ENCODE measurements at regions not wholly inside any gene's neighbourhood (a gene's known extent, or its start where the extent isn't known, plus 50 kb on each side); places are given as distances from the start of the nearest gene placed in this dataset.

DNA sequence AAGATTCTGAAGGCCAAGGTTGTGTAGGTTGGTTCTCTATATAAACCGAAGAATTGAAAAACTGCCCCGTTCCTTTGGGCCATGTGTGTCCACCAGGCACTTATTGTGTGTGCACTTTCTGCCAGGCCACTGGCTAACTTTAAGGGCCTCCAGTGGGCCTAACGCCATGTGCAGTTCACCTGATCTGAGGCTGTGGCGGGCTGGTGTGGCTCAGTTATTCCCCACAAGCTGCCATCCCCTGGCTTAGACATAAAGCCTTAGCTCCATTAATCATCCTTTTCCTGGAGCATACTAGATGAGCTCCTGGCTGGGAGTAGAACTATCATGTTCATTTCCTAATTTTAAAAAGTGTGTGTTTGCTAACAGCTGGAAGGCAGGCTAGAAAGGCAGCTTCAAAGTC, 304.1 kb upstream of the TNP1 start:
- no peak for DNase-seq (ENCODE audit: low read depth in 3 of 3)

DNA sequence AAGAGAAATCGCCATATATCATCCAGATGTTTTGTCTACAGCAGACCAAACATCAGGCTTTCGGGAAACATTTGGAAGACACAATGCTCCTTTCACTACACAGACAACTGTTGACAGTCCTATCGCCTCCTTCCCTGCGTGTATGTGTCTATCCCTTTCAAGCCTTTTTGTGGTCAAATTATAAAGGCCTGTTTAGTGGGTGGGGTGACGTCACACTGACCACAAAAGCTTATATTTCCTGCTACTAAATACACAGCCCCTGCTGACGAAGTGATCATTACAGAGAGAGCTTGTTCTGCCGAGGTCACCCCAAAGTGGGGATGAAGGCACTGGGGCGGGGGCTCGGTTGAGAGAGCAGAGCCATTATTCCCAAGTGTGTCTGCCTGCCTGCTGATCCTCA, 302.7 kb upstream of the TNP1 start:
- no peak for DNase-seq (ENCODE audit: low read depth in 3 of 3)

DNA sequence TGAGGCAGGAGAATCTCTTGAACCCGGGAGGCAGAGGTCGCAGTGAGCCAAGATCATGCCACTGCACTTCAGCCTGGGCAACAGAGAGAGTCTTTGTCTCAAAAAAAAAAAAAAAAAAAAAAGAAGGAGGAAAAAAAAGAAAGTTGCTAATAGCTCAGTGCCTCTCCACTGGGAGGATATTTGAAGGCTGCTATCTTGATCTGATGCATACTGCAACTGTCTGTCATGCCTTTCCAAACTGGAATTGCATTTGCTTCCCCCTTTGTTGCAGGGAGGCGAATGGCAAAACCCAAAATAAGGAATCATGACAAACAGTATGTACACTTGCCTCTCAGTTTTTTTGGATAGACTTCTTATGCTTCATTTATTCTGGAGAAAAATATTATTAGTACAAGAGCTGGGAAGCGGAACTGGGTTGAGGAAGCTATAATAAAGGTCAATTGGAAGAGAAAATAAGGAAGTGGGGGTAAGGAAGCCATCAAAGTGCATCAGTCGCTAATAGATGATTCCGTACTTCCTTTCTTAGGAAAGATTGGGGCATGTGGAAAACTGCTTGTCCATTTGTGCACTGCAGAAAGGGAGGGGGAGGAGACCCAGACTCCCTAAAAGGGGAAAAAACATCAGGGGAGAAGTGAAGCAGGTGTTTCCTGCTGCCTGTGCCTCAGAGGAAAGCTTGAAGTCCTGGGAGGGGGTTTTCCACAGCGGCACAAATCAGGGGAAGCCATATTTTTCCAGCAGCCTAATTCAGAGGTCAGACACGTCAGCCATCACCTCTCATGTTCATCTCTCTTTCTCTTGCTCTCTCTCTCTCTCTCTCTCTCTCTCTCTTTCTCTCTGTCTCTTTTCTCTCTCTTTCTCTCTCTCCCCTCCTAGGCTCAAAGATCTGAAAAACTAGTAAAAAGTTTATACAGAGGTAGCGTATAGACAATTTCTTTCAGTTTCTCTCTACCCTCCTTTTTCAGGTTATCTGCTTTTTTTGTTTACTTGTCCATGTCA, 301.4 kb upstream of the TNP1 start:
- no peak for DNase-seq (ENCODE audit: low read depth in 3 of 3)

DNA sequence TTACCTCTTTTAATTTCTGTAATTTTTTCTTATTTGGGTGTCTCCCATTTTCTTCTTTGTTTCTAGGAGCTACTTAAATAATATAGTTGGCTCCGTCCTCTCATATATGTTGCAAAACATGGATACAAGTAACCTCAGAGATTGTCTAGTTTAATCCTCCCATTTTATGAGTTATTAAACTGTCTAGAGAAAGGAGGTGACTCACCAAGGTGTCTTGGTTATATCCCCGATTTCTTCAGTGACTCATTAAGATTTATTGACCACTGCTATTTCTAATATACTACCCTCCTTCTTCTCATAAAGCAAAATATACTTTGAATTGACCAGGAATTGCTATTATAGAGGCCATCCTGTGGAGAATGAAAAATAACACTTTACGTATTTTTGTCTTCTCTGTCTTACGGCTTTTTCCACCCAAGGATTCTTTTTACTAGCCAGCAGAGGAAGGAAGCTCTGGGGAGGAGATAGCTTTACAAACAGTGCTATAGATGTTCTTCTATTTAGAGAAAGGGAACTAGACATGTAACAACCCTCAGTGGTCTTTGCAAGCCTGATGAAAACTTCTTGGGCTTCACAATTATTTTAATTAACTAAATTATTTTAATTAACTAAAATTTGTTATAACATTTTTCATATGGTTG, 300.4 kb upstream of the TNP1 start:
- DNase-seq (ENCODE audit: low read depth in 3 of 3) = no peak

- no peak for DNase-seq (ENCODE audit: low read depth in 3 of 3)
These were observed 299.1 kb upstream of the TNP1 start for GRCh38 chr2:217158928-217159327.

GRCh38 chr2:217157581-217157980, 297.7 kb upstream of the TNP1 start:
- DNase-seq (ENCODE audit: low read depth in 3 of 3) = no peak

DNA sequence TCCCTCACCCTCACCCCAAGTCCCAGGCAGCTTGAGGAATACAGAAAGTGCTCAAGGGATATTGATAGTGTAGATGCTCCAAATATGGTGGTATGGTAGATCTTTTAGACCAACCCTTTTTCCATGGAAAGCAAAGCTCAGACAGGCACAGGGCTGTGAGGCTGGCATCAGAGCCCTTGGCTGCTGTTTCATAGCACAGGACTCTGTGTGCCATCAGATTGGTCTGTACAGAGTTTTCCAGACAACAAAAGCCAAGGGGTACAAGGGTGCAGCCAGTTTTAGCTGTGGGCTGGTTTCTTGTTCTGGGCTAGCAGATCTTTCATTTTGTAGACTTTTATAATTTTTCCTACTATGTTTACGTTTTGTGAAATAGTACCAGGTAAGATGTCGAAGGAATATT, 296.9 kb upstream of the TNP1 start:
- DNase-seq (ENCODE audit: low read depth in 3 of 3) = no peak

- DNase-seq (ENCODE audit: low read depth in 3 of 3) = no peak
These were observed 295.1 kb upstream of the TNP1 start for GRCh38 chr2:217154923-217155322.

DNA sequence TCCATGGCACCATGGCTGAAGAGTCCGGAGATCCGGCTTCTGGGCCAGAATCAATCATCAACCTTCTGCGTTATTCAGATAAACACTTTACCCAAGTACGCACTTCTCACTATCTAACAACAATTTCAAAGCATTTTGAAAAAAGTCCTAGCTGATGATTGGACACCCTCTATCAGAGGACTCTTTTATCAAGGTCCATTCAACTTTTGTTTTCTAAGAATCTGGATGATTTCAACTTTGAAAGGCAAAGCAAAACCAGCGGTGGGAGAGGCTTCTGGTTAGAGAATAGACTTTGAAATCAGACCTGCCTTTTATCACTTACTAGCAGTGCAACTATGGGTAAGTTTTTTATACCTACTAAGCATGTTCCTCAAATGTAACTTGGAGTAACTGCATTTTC, 293.6 kb upstream of the TNP1 start:
- no peak for DNase-seq (ENCODE audit: low read depth in 3 of 3)

GRCh38 chr2:217152831-217153230, 293.0 kb upstream of the TNP1 start:
- DNase-seq (ENCODE audit: low read depth in 3 of 3) = no peak

- no peak for DNase-seq (ENCODE audit: low read depth in 3 of 3)
These were observed 291.8 kb upstream of the TNP1 start for GRCh38 chr2:217151509-217152206.

- DNase-seq (ENCODE audit: low read depth in 3 of 3) = no peak
These were observed 290.4 kb upstream of the TNP1 start for GRCh38 chr2:217150236-217150635.

- no peak for DNase-seq (ENCODE audit: low read depth in 3 of 3)
These were observed 289.3 kb upstream of the TNP1 start for GRCh38 chr2:217149087-217149660.

DNA sequence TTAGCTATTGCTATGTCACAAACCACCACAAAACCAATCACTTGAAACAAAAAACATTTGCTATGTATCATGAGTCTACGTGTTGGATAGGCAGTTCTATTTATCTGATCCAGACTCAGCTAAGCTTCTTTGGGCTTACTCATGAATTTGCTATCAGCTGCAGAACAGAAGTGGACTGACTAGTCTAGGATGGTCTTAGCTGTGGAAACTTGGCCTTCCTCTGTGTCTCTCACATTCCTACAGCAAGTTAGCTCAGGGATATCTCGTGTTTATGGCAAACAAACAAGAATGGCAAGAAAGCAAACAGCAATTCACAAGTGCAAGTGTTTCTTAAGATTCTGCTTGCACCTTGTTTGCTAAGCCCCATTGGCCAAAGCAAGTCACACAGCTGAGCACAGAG, 288.0 kb upstream of the TNP1 start:
- no peak for DNase-seq (ENCODE audit: low read depth in 3 of 3)

GRCh38 chr2:217146956-217147355, 287.1 kb upstream of the TNP1 start:
- no peak for DNase-seq (ENCODE audit: low read depth in 3 of 3)

DNA sequence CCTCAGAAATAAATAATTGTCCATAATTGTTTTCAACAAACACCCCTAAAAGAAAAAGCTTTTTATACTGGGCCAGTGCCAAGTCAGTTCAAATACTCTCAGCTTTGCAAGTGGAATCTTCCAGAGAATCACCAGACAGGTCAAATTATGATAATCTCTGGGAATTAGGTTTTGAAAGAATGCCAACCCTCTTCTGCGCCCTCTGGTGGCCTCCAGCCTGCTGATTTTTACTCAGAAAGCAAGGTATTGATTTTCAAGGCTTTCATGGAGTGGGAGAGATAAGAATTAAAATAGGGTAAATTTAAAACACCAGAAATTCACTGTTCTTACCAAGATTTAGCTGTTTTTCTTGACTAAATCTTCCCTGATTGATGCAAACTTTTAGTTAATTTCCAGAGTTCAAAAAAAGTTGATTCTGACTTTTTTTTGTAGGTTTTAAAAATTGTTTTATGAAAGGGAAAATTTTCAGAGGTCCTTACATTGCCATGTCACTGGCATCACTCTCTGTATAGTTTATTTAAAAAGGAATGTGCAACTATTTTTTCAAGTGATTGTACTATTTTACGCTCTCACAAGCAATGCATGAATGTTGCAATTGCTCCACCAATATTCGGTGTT, 282.9 kb upstream of the TNP1 start:
- DNase-seq (ENCODE audit: low read depth in 3 of 3) = no peak

- no peak for DNase-seq (ENCODE audit: low read depth in 3 of 3)
These were observed 278.4 kb upstream of the TNP1 start for GRCh38 chr2:217138284-217138683.

GRCh38 chr2:217127744-217128143, 267.9 kb upstream of the TNP1 start:
- no peak for DNase-seq (ENCODE audit: low read depth in 3 of 3)

DNA sequence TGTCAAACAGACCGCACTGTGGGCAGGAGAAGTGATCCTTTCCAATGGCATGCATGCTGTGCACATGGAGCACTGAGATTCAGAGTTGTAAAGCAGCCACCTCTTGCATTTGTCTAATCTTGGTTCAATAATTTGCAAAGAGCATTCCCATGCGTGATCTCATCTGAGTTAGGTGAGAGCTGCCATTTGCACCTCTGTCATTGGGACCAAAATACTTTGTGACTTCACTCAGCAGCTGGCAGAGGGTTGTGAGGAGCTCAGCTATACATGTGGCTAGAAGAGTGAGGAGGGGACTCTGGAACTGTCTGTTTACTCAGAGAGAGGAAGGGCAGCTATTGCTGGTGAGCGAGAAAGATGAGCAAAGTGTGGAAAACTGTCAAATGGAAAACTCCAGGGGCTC, 265.1 kb upstream of the TNP1 start:
- no peak for DNase-seq (ENCODE audit: low read depth in 3 of 3)

DNA sequence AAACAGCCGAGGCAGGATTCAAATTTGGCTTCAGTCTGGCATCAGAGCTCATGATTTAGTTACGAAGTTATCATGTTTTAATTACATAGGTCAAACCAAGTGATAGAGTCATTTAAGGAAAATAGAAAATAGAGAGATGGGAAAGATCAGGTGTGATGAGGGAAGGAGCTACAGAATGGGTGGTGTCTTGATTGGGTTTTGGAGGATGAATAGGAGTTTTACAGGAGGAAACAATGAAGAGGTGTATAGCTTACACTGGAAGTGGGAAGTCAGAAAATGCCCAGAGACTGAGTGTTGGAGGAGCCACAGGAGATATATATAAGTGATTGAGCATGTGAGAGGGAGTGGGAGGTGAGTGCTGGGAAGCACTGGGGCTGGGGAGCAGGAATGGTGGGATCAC, 264.2 kb upstream of the TNP1 start:
- DNase-seq (ENCODE audit: low read depth in 3 of 3) = no peak

DNA sequence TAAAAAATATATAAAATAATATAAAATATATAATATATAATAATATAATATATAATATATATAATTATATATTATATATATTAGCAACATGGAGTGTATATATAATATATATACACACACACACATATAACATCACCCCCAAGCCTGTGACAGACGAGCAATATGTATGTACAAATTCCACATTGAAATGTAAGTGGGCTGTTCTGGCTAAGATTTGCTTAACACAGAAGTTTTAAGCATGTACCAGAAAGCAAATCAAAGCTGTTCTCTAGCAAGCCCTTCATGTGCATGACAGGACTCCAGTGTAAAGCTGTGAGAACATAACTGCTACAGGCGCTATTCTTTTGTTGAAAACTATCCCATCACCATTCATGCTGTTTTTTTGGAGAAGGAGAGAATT, 261.7 kb upstream of the TNP1 start:
- DNase-seq (ENCODE audit: low read depth in 3 of 3) = no peak

- no peak for DNase-seq (ENCODE audit: low read depth in 3 of 3)
These were observed 260.6 kb upstream of the TNP1 start for GRCh38 chr2:217120429-217120828.
